Lower leg skin (tissue), 4 donors: ENCODE measurements at regions not wholly inside any gene's neighbourhood (a gene's known extent, or its start where the extent isn't known, plus 50 kb on each side); places are given as distances from the start of the nearest gene placed in this dataset.
"Not testable (repeated sequence)": the region's sequence is repeated elsewhere in the genome, so short reads cannot be mapped to it uniquely, and the experiment has no call there.

Source experiments
- DNase-seq, 2 donors: peaks; one replicate each; pipeline ENCODE4 v3.0.0-alpha.2; 2019; ENCODE audit warnings: low spot score in 2 of 2
- H3K4me3 ChIP-seq: fragments of 200-600 bp; sonication (generic); 2 replicates; pipeline ENCODE4 v1.5.1; 2017; ENCODE audit warnings: mild to moderate bottlenecking, low read depth; ENCODE audit not compliant: poor library complexity, severe bottlenecking
- CTCF ChIP-seq, 3 donors: fragments of 450-650 bp; IDR thresholded peaks; one replicate each; pipeline ENCODE4 v1.5.1; 2016; ENCODE audit warnings: antibody characterized with exemption in 3 of 3, mild to moderate bottlenecking in 3 of 3, moderate library complexity in 2 of 3
- POLR2A ChIP-seq, 2 donors: fragments of 450-650 bp; IDR thresholded peaks; one replicate each; pipeline ENCODE4 v1.6.1; 2016 to 2017; ENCODE audit warnings: antibody characterized with exemption in 2 of 2, mild to moderate bottlenecking in 1 of 2, moderate library complexity in 1 of 2
- WGBS, 2 donors: methylation state at CpG; one replicate each; pipeline ENCODE4 v1.1.5; 2018; 5-methylcytosine and 5-hydroxymethylcytosine counted together
- intact Hi-C: fragments of 100-400 bp; cut with DNase I; formaldehyde crosslinking; loops from one replicate; pipeline ENCODE4 v1.15.0; 2023; ENCODE audit warnings: low total_unique reads

DNA sequence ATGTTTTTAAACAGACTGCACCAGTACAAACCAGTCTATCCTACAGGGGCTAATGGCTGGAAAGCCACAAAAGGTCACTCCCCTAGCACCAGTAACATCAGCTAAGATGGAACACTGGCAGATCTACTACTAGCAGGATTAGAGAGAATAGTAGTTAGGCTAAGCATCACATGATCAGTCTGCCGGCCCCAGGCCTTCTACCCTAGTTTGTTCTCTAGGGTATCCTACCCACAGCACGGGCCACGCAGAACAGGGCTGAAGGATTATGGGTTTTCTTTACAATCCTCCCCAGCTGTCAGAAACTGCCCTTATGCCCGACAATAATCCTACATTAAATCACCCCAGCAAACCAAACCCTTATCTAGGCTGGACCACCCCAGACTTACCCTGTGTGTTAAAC, 156.0 kb downstream of the LY86 start:
- DNase-seq, result no peak
- H3K4me3 ChIP-seq, result no peak overlapping the region
- 85 to 86% methylated on average over 4 of the region's 4 CpGs for WGBS, 2 donors
- intact Hi-C loops, result no loop called here
- TF ChIP-seq POLR2A (IDR thresholded peaks at IDR 0.05) (no peak), CTCF (IDR thresholded peaks at IDR 0.05) (no peak)

DNA sequence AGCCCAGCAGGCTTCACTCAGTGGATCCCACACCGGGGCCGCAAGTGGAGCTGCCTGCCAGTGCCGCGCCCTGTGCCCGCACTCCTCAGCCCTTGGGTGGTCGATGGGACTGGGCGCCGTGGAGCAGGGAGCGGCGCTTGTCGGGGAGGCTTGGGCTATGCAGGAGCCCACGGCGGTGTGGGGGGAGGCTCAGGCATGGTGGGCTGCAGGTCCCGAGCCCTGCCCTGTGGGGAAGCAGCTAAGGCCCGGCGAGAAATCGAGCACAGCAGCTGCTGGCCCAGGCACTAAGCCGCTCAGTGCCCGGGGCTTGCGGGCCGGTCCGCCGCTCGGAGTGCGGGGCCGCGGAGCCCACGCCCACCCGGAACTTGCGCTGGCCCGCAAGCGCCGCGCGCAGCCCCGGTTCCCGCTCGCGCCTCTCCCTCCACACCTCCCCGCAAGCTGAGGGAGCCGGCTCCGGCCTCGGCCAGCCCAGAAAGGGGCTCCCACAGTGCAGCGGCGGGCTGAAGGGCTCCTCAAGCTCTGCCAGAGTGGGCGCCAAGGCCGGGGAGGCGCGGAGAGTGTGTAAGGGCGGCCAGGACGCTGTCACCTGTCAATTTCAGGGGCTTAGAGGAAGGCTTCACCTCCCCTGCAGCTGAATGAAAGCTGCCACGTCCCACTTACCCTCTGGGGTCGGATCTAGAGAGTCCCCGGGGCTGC, 157.3 kb downstream of the LY86 start:
- intact Hi-C loops, H3K4me3 ChIP-seq, DNase-seq: not testable (repeated sequence)
- WGBS, 2 donors, result 96 to 97% methylated on average over 29 to 53 of the region's 54 CpGs

DNA sequence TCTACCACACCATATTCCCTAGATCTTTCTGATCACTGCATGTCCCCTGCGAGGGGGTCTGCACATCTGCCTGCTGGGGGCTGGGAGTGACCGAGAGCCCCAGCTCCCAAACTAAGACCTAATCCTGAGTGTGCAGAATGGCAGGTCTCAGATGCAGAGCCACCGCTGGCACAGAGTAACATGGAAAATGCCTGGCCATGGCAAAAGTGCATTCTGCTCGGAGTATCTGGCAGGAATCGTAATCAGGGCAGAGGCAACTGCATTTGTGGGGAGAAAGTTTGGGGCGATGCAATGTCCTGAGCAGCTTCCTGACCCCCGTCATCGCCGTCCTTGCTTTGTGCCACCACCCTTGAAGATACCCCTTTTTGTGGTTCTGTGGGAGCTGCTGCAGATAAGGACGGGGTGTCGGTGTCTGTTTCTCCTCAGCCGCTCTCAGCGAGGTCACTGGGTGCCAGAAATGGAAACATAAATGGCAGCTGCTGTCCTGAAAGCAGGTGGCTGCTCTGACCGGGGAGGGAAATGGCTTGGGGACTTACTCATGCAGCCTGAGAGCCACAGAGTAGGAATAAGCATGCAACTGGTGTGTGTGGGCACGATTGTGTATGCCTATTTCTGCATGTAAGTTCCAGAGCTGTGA, 157.9 kb downstream of the LY86 start:
- intact Hi-C loops, result no loop called here
- no peak for DNase-seq
- H3K4me3 ChIP-seq, result no peak overlapping the region
- 83 to 89% methylated on average over 15 of the region's 15 CpGs for WGBS, 2 donors
- TF ChIP-seq CTCF (IDR thresholded peaks at IDR 0.05) (no peak), POLR2A (IDR thresholded peaks at IDR 0.05) (no peak)

GRCh38 chr6:6746970-6747338, 158.4 kb downstream of the LY86 start:
- DNase-seq, result no peak
- WGBS, 2 donors, result 94 to 100% methylated on average over 3 of the region's 3 CpGs
- no peak overlapping the region for H3K4me3 ChIP-seq
- intact Hi-C loops, result no loop called here
- TF ChIP-seq CTCF (IDR thresholded peaks at IDR 0.05) (no peak), POLR2A (IDR thresholded peaks at IDR 0.05) (no peak)

GRCh38 chr6:6747371-6747770, 158.9 kb downstream of the LY86 start:
- intact Hi-C loops, result no loop called here
- no peak for TF ChIP-seq POLR2A (IDR thresholded peaks at IDR 0.05)
- no peak for TF ChIP-seq CTCF (IDR thresholded peaks at IDR 0.05)
- DNase-seq, result no peak
- 80 to 92% methylated on average over 6 of the region's 6 CpGs for WGBS, 2 donors
- H3K4me3 ChIP-seq, result no peak overlapping the region

DNA sequence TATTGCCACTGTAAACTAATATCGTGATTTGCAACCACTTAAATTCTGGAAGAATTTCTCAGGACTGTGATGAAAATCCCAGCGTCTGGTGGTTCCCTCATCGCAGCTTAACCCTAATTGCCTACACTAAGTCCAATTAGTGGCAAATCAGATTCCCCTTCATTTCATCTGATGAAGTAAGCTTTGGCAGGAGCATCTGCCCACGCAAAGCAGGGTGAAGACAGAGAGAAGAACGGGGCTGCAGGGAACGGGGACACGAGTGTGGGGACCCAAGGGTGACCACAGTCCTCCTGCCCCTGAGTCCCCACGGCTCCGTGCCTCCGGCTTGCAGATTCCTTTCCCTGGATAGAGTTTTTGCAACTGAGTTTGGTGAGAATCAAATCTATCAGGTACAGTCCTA, 159.5 kb downstream of the LY86 start:
- no peak for DNase-seq
- TF ChIP-seq POLR2A (IDR thresholded peaks at IDR 0.05) (no peak), CTCF (IDR thresholded peaks at IDR 0.05) (no peak)
- WGBS, 2 donors, result 87 to 90% methylated on average over 10 of the region's 10 CpGs
- intact Hi-C loops, result no loop called here
- H3K4me3 ChIP-seq, result no peak overlapping the region
